ENCODE measurements at regions not wholly inside any gene's neighbourhood (a gene's known extent, or its start where the extent isn't known, plus 50 kb on each side); places are given as distances from the start of the nearest gene placed in this dataset.

GRCh38 chr1:39091845-39092645 is 65.9 kb downstream of the NDUFS5 start (continued):
- TF ChIP-seq, protein P1, sequence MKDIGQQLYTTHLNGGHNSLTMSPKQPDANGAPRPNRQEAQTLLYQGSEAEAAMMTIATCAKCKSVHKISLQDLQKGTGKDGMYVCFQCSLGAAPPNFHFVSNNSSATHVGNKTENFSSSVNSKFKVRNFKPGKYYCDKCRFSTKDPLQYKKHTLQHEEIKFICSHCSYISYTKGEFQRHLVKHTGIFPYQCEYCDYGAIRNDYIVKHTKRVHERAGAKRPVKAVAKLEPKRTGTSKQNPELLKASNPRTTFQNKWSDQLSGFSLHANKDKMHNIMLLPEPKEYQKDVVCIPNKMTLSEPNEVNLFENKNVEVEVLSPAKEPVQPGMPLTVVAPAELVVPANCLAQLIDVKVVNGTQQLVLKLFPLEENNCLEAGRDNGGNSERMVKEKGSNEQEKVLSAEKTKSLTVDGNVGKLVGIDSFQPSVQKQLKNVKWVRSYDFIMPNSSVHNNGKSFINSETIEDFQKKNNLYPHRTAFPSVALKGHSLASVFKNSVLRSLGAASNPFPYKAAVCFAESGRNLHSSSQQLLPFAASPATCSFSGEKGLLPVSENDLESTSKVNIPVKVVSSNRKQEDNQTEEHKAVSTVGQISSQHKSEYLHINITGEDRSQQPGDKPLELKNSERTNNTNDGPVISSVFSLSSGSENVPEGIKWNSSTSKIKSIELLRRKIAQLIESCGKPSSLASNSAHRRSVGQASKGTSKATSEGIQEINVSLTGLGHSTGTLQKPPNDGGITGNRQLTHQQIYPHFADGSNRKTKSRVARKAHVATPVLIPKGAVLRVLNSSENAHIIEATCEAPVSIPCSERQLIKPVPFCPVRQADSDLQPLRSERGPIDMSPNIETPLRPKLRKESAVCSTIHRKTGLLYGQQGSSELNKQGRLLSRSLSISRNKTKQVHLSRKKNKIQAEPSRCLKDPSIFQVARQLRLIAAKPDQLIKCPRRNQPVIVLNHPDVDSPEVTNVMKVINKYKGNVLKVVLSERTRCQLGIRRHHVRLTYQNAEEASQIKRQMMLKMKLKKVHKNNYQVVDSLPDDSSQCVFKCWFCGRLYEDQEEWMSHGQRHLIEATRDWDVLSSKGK (CRISPR knock-in tag; IDR thresholded peaks at IDR 0.05): no peak
- no peak for TF ChIP-seq SLC30A9 (CRISPR knock-in tag; IDR thresholded peaks at IDR 0.05)
- TF ChIP-seq SRF (CRISPR knock-in tag; IDR thresholded peaks at IDR 0.05): no peak
- no peak for TF ChIP-seq CREB3 (tag; conservative IDR thresholded peaks at IDR 0.05; ENCODE audit: low read depth)
- TF ChIP-seq BRD9 (IDR thresholded peaks at IDR 0.05; ENCODE audit: low read depth, partially characterized antibody): no peak
- TF ChIP-seq, protein P2, sequence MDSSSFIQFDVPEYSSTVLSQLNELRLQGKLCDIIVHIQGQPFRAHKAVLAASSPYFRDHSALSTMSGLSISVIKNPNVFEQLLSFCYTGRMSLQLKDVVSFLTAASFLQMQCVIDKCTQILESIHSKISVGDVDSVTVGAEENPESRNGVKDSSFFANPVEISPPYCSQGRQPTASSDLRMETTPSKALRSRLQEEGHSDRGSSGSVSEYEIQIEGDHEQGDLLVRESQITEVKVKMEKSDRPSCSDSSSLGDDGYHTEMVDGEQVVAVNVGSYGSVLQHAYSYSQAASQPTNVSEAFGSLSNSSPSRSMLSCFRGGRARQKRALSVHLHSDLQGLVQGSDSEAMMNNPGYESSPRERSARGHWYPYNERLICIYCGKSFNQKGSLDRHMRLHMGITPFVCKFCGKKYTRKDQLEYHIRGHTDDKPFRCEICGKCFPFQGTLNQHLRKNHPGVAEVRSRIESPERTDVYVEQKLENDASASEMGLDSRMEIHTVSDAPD (CRISPR knock-in tag; IDR thresholded peaks at IDR 0.05): no peak
- TF ChIP-seq MIER1 (IDR thresholded peaks at IDR 0.05; ENCODE audit: low read depth): no peak
- 0 out of 2 replicates have a peak, but pooled peaks have one; percentile 25 for TF ChIP-seq CC2D1A (IDR thresholded peaks at IDR 0.05)
- TF ChIP-seq CHD1 (IDR thresholded peaks at IDR 0.05; ENCODE audit: low read length): no peak
- TF ChIP-seq EP300 (IDR thresholded peaks at IDR 0.05; ENCODE audit: low read length): no peak
- no peak for TF ChIP-seq ZNF449 (CRISPR knock-in tag; IDR thresholded peaks at IDR 0.05)
